CD8-positive, alpha-beta memory T cell (primary cell): ENCODE measurements at regions not wholly inside any gene's neighbourhood (a gene's known extent, or its start where the extent isn't known, plus 50 kb on each side); places are given as distances from the start of the nearest gene placed in this dataset.

Experiments used
- CTCF ChIA-PET: fragments of 350-600 bp; sonication (Branson Sonifier 250); formaldehyde crosslinking; loops from one replicate; lab custom pipeline; 2021; ENCODE audit warnings: antibody characterized with exemption; lab: Charles Lee
- POLR2A ChIA-PET: fragments of 350-600 bp; sonication (Branson Sonifier 250); formaldehyde crosslinking; loops from one replicate; lab custom pipeline; 2021; ENCODE audit warnings: antibody characterized with exemption; lab: Charles Lee
- DNase-seq, 5 donors: peaks; one replicate each; pipeline versions ENCODE4 v3.0.0 to v3.0.0-alpha.2; 2020 to 2022; ENCODE audit warnings: mixed read lengths in 1 of 5
- H3K27ac ChIP-seq: one replicate; pipeline ENCODE4 v1.7.0; 2013; ENCODE audit warnings: low read depth, mild to moderate bottlenecking, low read length, moderate library complexity
- H3K27me3 ChIP-seq: 2 replicates; pipeline ENCODE4 v1.7.0; 2013; ENCODE audit warnings: low read length, mild to moderate bottlenecking; ENCODE audit not compliant: insufficient read depth, poor library complexity, severe bottlenecking
- H3K36me3 ChIP-seq: 2 replicates; pipeline ENCODE4 v1.7.0; 2013; ENCODE audit warnings: mild to moderate bottlenecking, low read length, moderate library complexity; ENCODE audit not compliant: insufficient read depth
- H3K4me1 ChIP-seq: 2 replicates; pipeline ENCODE4 v1.7.0; 2013; ENCODE audit warnings: mild to moderate bottlenecking, low read length, moderate library complexity; ENCODE audit not compliant: insufficient read depth
- H3K4me3 ChIP-seq: 2 replicates; pipeline ENCODE4 v1.7.0; 2013; ENCODE audit warnings: mild to moderate bottlenecking, low read length
- H3K9me3 ChIP-seq: 2 replicates; pipeline ENCODE4 v1.7.0; 2013; ENCODE audit warnings: mild to moderate bottlenecking, low read length
- H3K27ac Mint-ChIP-seq, 8 donors: one replicate each; pipeline ENCODE4 v1.8.0; 2020 to 2021; ENCODE audit warnings: mixed read lengths in 8 of 8, mild to moderate bottlenecking in 6 of 8, inconsistent platforms in 3 of 8, moderate library complexity in 3 of 8
- H3K27me3 Mint-ChIP-seq, 2 donors: one replicate each; pipeline ENCODE4 v1.8.0; 2020 to 2021; ENCODE audit warnings: mixed read lengths in 2 of 2, mild to moderate bottlenecking in 1 of 2, moderate library complexity in 1 of 2
- H3K36me3 Mint-ChIP-seq, 3 donors: one replicate each; pipeline ENCODE4 v1.8.0; 2020 to 2021; ENCODE audit warnings: mixed read lengths in 3 of 3, inconsistent platforms in 1 of 3, mild to moderate bottlenecking in 1 of 3
- H3K4me1 Mint-ChIP-seq, 3 donors: one replicate each; pipeline ENCODE4 v1.8.0; 2020 to 2021; ENCODE audit warnings: mixed read lengths in 3 of 3, inconsistent platforms in 1 of 3, mild to moderate bottlenecking in 1 of 3
- H3K4me3 Mint-ChIP-seq, 7 donors: one replicate each; pipeline ENCODE4 v1.8.0; 2020 to 2021; ENCODE audit warnings: mixed read lengths in 7 of 7, mild to moderate bottlenecking in 6 of 7, moderate library complexity in 4 of 7, inconsistent platforms in 2 of 7
- H3K9me3 Mint-ChIP-seq, 5 donors: one replicate each; pipeline ENCODE4 v1.8.0; 2020 to 2022; ENCODE audit warnings: mixed read lengths in 5 of 5, mild to moderate bottlenecking in 3 of 5, moderate library complexity in 2 of 5, inconsistent platforms in 1 of 5

DNA sequence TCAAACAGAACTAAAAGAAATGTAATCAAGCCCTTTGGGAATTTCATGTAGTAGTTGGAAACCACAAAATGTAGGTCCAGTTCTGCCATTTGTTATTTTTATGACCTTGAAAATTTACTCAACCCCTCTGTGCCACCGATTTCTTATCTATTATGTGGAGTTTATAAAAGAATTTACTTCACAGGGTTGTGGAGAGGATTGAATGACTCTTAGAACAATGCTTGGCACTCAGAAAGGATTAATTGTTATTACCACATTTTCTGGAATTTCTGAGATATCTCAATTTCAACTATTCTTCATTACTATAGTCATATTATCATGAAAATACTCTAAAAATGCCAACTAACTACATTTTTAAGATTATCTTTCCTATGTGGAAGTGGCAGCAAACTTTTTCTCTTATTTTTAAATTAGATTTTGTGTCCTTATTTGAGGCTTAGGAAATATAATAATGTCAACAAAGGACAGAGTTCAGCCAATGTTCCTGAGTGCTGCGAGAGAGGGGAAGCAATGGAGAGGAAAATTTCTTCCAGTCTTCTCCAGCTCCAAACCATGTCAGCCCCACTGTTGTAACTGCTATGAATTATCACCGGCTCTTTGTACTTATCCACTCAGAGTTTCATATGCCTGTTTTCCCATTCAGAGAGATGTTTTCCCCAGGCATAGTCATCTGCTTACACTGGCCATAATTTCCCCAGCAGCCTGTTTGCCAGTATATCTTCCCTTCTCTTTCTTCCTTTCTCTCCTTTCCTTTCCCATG, 525.6 kb downstream of the SPATA31D1 start:
- no peak overlapping the region for H3K4me3 Mint-ChIP-seq
- no peaks in the 10 kb centered on the region for H3K36me3 ChIP-seq
- CTCF ChIA-PET, result no interaction called here
- H3K27ac ChIP-seq, result no peak overlapping the region
- no peaks in the 10 kb centered on the region for H3K36me3 Mint-ChIP-seq
- no peaks in the 10 kb centered on the region for H3K4me1 ChIP-seq
- H3K4me3 ChIP-seq, result no peak overlapping the region
- no peak for DNase-seq
- no peaks in the 10 kb centered on the region for H3K27me3 Mint-ChIP-seq
- H3K9me3 Mint-ChIP-seq, result peaks cover 0 to 20% (median 2%) of the 10 kb centered on the region in 5 donors
- no peak overlapping the region for H3K27ac Mint-ChIP-seq
- POLR2A ChIA-PET, result no interaction called here
- no peaks in the 10 kb centered on the region for H3K27me3 ChIP-seq
- H3K4me1 Mint-ChIP-seq, result no peaks in the 10 kb centered on the region
- H3K9me3 ChIP-seq, result no peaks in the 10 kb centered on the region

DNA sequence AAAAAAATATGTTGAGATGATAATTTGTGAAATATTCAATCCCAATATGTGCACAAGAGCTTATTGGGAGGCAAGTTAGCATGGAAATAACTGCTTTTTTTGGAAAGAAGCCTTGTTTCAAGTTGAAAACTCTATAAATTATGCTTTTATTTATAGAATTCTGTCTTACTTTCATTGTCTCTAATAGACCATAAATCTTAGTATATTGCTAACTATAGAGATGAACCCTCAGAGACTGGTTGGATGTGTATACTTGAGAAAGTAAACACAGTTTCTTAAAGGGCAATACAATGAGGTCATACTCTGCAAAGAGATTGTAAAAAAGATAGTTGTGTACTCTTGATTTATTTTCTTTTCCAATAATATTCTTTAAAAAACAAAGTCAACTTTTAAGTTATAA, 530.3 kb downstream of the SPATA31D1 start:
- no peak overlapping the region for H3K27ac Mint-ChIP-seq
- Histone ChIP-seq H3K4me3 (no peak overlapping the region), H3K9me3 (no peaks in the 10 kb centered on the region), H3K36me3 (no peaks in the 10 kb centered on the region), H3K4me1 (no peaks in the 10 kb centered on the region), H3K27ac (no peak overlapping the region), H3K27me3 (no peaks in the 10 kb centered on the region)
- ChIA-PET POLR2A (no interaction called here), CTCF (no interaction called here)
- peaks cover 0 to under 1% of the 10 kb centered on the region in 2 donors for H3K27me3 Mint-ChIP-seq
- H3K4me1 Mint-ChIP-seq, result no peaks in the 10 kb centered on the region
- peaks cover 0 to 15% (median 7%) of the 10 kb centered on the region in 5 donors for H3K9me3 Mint-ChIP-seq
- H3K36me3 Mint-ChIP-seq, result no peaks in the 10 kb centered on the region
- H3K4me3 Mint-ChIP-seq, result no peak overlapping the region
- DNase-seq, result no peak

DNA sequence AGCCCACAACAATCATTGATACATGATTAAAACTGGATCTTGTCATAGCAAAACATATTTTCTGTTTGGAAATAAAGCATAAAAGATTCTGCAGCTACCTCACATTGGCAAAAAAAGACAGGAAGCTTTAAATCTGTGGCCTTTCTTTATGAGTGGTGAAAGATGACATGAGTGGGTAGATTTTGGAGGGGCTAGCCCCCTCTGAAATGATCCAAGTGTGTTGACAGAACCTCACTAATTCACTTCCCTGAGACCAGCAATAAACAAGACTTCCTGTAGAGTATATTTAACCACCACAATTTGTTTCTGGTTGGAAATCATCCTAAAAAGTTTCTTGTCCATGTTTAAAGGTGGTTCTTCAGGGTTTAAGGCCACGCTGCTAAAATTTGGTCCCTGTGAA, 530.8 kb downstream of the SPATA31D1 start:
- H3K4me3 Mint-ChIP-seq, result no peak overlapping the region
- ChIA-PET CTCF (no interaction called here), POLR2A (no interaction called here)
- H3K27ac ChIP-seq, result no peak overlapping the region
- peaks cover 0 to 15% (median 7%) of the 10 kb centered on the region in 5 donors for H3K9me3 Mint-ChIP-seq
- H3K4me1 ChIP-seq, result no peaks in the 10 kb centered on the region
- no peak overlapping the region for H3K27ac Mint-ChIP-seq
- H3K36me3 Mint-ChIP-seq, result no peaks in the 10 kb centered on the region
- no peaks in the 10 kb centered on the region for H3K27me3 ChIP-seq
- DNase-seq, result no peak
- no peak overlapping the region for H3K4me3 ChIP-seq
- no peaks in the 10 kb centered on the region for H3K4me1 Mint-ChIP-seq
- peaks cover 0 to 1% of the 10 kb centered on the region in 2 donors for H3K27me3 Mint-ChIP-seq
- H3K9me3 ChIP-seq, result no peaks in the 10 kb centered on the region
- no peaks in the 10 kb centered on the region for H3K36me3 ChIP-seq

DNA sequence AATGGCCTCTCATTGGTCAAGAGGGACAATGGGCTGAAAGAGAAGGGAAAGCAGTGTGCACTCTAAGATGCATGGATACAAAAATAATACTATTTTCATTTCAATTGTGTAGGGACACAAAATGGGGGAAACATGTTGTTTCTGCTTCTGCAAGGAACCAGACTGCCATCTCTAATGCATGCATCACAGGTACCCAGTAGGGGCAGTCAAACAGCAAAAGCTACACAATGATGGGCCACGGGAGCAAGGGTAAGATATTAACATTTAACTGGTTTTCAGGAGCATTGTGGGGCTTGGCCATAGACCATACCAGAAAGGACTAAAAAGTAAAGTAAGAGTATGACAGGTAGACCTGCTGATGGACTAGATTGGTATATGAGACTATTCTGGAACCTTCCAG, 535.8 kb downstream of the SPATA31D1 start:
- ChIA-PET CTCF (no interaction called here), POLR2A (no interaction called here)
- no peaks in the 10 kb centered on the region for H3K27me3 ChIP-seq
- H3K27ac Mint-ChIP-seq, result no peak overlapping the region
- H3K9me3 Mint-ChIP-seq, result peaks cover 13 to 28% (median 20%) of the 10 kb centered on the region in 5 donors
- H3K4me1 ChIP-seq, result no peaks in the 10 kb centered on the region
- no peak overlapping the region for H3K4me3 ChIP-seq
- H3K27me3 Mint-ChIP-seq, result peaks cover 0 to 1% of the 10 kb centered on the region in 2 donors
- H3K4me1 Mint-ChIP-seq, result no peaks in the 10 kb centered on the region
- no peaks in the 10 kb centered on the region for H3K36me3 ChIP-seq
- H3K27ac ChIP-seq, result no peak overlapping the region
- no peaks in the 10 kb centered on the region for H3K9me3 ChIP-seq
- H3K4me3 Mint-ChIP-seq, result no peak overlapping the region
- no peaks in the 10 kb centered on the region for H3K36me3 Mint-ChIP-seq
- DNase-seq, result no peak

DNA sequence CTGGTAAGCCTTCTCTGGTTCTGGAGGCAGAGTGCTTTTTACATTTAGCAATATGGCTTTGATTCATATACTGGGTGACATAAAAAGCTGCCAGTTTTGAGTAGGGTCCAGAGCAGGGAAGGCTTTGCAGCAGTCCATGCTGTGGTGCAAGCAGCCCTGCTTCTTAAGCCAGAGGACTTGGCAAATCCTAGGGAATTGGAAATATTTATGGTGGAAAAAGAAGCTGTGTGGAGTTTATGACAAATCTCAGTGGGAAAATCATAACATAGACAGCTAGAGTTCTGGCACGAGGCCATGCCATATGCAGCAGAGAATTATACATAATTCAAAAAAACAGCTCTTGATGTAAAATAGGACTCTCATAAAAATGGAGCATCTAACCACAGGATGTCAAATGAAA, 536.4 kb downstream of the RASEF start:
- peaks cover 0 to 1% of the 10 kb centered on the region in 2 donors for H3K27me3 Mint-ChIP-seq
- peaks cover 17 to 23% (median 20%) of the 10 kb centered on the region in 5 donors for H3K9me3 Mint-ChIP-seq
- H3K36me3 Mint-ChIP-seq, result no peaks in the 10 kb centered on the region
- Histone ChIP-seq H3K4me3 (no peak overlapping the region), H3K27ac (no peak overlapping the region), H3K4me1 (no peaks in the 10 kb centered on the region), H3K36me3 (no peaks in the 10 kb centered on the region), H3K27me3 (no peaks in the 10 kb centered on the region), H3K9me3 (no peaks in the 10 kb centered on the region)
- H3K27ac Mint-ChIP-seq, result peak overlapping the region in 1 of 8 donors; percentile 8
- no peaks in the 10 kb centered on the region for H3K4me1 Mint-ChIP-seq
- ChIA-PET POLR2A (no interaction called here), CTCF (no interaction called here)
- no peak overlapping the region for H3K4me3 Mint-ChIP-seq
- no peak for DNase-seq

DNA sequence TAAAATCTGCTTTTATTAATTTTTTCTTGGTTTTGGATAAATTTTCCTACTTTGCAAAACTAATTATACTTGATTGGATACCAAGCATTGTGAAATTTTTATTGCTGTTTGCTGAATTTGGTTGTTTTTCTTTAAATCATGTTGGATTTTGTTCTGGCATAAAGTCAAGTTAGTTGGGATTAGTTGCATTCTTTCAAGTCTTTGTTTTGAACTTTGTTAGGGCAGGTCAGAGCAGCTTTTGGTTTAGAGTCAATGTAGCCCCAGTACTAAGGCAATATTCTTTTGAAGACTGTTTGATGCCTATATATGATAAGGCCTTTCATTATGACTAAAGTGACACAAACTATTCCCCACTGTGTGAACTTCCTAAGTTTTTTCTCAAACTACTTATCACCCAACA, 531.1 kb downstream of the RASEF start:
- POLR2A ChIA-PET, result no interaction called here
- Histone ChIP-seq H3K4me1 (no peaks in the 10 kb centered on the region), H3K4me3 (no peak overlapping the region), H3K27ac (no peak overlapping the region), H3K9me3 (no peaks in the 10 kb centered on the region), H3K36me3 (no peaks in the 10 kb centered on the region), H3K27me3 (no peaks in the 10 kb centered on the region)
- no peaks in the 10 kb centered on the region for H3K4me1 Mint-ChIP-seq
- H3K27ac Mint-ChIP-seq, result no peak overlapping the region
- CTCF ChIA-PET, result no interaction called here
- peaks cover 8 to 16% (median 13%) of the 10 kb centered on the region in 5 donors for H3K9me3 Mint-ChIP-seq
- no peak overlapping the region for H3K4me3 Mint-ChIP-seq
- no peaks in the 10 kb centered on the region for H3K36me3 Mint-ChIP-seq
- DNase-seq, result no peak
- no peaks in the 10 kb centered on the region for H3K27me3 Mint-ChIP-seq

DNA sequence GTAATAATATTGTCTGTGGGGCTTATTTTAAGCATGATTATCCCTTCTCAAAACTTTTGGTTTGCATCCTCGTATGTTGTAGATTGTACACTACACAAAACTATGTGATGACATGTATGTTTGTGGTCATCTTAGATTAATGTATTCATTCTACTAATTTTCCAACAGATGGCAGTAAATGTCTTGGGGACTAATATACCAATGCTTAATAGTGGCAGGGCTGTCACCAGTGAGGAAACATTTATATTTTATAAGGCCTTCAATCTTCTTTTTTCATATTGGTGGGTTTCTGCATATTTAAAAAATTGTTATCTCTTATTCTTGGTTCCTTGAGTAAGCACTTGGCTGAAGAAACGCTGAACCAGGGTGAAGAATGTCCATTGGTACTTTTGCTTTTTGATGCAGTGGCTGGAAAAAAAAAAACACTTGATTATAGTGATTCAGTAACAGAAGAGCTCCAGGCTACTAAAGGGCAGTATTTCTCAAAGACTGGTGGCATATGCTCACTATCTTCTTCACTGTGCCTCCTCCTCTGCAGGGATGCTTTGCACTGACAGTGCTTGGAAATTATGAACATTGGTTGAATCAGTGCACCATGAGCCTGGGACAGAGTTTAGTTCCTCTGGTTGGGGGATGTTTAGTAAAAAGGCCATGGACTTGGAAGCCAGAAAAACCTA, 530.3 kb downstream of the RASEF start:
- CTCF ChIA-PET, result no interaction called here
- POLR2A ChIA-PET, result no interaction called here
- Histone ChIP-seq H3K36me3 (no peaks in the 10 kb centered on the region), H3K4me3 (no peak overlapping the region), H3K4me1 (no peaks in the 10 kb centered on the region), H3K9me3 (no peaks in the 10 kb centered on the region), H3K27ac (no peak overlapping the region), H3K27me3 (no peaks in the 10 kb centered on the region)
- Mint-ChIP-seq H3K4me3 (no peak overlapping the region), H3K4me1 (no peaks in the 10 kb centered on the region), H3K9me3 (peaks cover 6 to 11% (median 10%) of the 10 kb centered on the region in 5 donors), H3K27ac (no peak overlapping the region), H3K27me3 (no peaks in the 10 kb centered on the region), H3K36me3 (no peaks in the 10 kb centered on the region)
- DNase-seq, result no peak

DNA sequence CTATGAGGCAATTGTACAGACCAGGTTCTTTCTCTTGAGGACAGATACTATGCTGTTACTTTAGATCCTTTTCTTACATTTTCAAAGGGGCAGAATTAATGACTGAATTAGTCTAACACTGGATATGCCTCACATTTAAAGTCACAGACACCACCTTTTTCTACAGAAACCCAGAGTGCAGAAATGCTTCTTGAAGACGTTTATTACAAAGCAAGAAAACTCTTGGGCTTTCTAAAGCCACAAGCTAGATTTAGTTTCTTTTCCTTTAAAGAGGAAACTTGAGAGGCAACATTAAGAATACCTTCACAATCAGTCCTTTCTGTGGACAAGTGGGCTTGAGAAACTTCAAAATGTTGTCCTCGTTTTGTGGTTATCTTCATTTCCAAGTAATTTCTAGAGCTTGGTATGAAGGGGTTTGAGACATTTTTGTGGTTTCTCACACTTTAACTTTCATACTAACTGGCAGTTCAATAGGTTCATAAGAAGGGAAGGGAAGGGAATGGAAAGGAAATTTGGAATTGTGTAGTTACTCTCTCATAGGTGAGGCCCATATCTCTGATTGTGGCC, 527.4 kb downstream of the RASEF start:
- H3K4me1 ChIP-seq, result no peaks in the 10 kb centered on the region
- Mint-ChIP-seq H3K27ac (no peak overlapping the region), H3K4me1 (no peaks in the 10 kb centered on the region), H3K4me3 (no peak overlapping the region), H3K36me3 (no peaks in the 10 kb centered on the region), H3K27me3 (no peaks in the 10 kb centered on the region), H3K9me3 (peaks cover 4 to 12% (median 4%) of the 10 kb centered on the region in 5 donors)
- H3K27ac ChIP-seq, result no peak overlapping the region
- POLR2A ChIA-PET, result no interaction called here
- no peaks in the 10 kb centered on the region for H3K27me3 ChIP-seq
- no peak for DNase-seq
- no peaks in the 10 kb centered on the region for H3K9me3 ChIP-seq
- H3K36me3 ChIP-seq, result no peaks in the 10 kb centered on the region
- H3K4me3 ChIP-seq, result no peak overlapping the region
- CTCF ChIA-PET, result no interaction called here
